Smooth muscle cell of the brain vasculature (primary cell): ENCODE measurements at regions not wholly inside any gene's neighbourhood (a gene's known extent, or its start where the extent isn't known, plus 50 kb on each side); places are given as distances from the start of the nearest gene placed in this dataset.

Source experiments
- DNase-seq: peaks from one replicate; pipeline ENCODE4 v3.0.0-alpha.2; 2012; ENCODE audit warnings: low read depth, low spot score

- no peak for DNase-seq
Measured at GRCh38 chr9:88034964-88035363, 60.6 kb upstream of the CDK20 start.

GRCh38 chr9:88033359-88033702, 59.0 kb upstream of the CDK20 start:
- no peak for DNase-seq

GRCh38 chr9:88028338-88028737, 54.0 kb upstream of the CDK20 start:
- no peak for DNase-seq

GRCh38 chr9:88026118-88026479, 51.8 kb upstream of the CDK20 start:
- no peak for DNase-seq

GRCh38 chr9:88025411-88026117, 51.2 kb upstream of the CDK20 start:
- no peak for DNase-seq

GRCh38 chr9:88024896-88025295, 50.6 kb upstream of the CDK20 start:
- no peak for DNase-seq
